ENCODE measurements at regions not wholly inside any gene's neighbourhood (a gene's known extent, or its start where the extent isn't known, plus 50 kb on each side); places are given as distances from the start of the nearest gene placed in this dataset.

- Mint-ChIP-seq H3K4me1 (no peaks in the 10 kb centered on the region), H3K4me3 (no peak overlapping the region), H3K27ac (no peak overlapping the region), H3K27me3 (ENCODE audit: low read depth in 2 of 2) (peaks cover 0 to 8% of the 10 kb centered on the region in 2 donors), H3K9me3 (peaks cover 2% of the 10 kb centered on the region in 2 donors), H3K36me3 (no peaks in the 10 kb centered on the region)
- no peak overlapping the region for H3K4me3 ChIP-seq (ENCODE audit: low read length)
- no peaks in the 10 kb centered on the region for H3K4me1 ChIP-seq (ENCODE audit: control insufficient read depth, insufficient read depth, low read length)
- no peak overlapping the region for H3K27ac ChIP-seq (ENCODE audit: low read length)
- ATAC-seq (no peak), DNase-seq (no peak)
- no peaks in the 10 kb centered on the region for H3K36me3 ChIP-seq (ENCODE audit: control insufficient read depth, insufficient read depth, low read length)
- no peak for TF ChIP-seq CTCF (IDR thresholded peaks at IDR 0.05)
- H3K27me3 ChIP-seq (ENCODE audit: control insufficient read depth, insufficient read depth, low read length) = no peaks in the 10 kb centered on the region
- no peaks in the 10 kb centered on the region for H3K9me3 ChIP-seq (ENCODE audit: control insufficient read depth, insufficient read depth, low read length)
- WGBS (ENCODE audit: insufficient coverage) = 92% methylated on average over 1 of the region's 2 CpGs
- intact Hi-C loops (cut with micrococcal nuclease) = no loop called here
Observed at GRCh38 chr2:13141315-13141714, 424.6 kb downstream of the TRIB2 start.

GRCh38 chr2:13143451-13143850, 426.7 kb downstream of the TRIB2 start:
- TF ChIP-seq CTCF (IDR thresholded peaks at IDR 0.05) = no peak
- no peaks in the 10 kb centered on the region for H3K9me3 ChIP-seq (ENCODE audit: control insufficient read depth, insufficient read depth, low read length)
- H3K9me3 Mint-ChIP-seq = peaks cover 2% of the 10 kb centered on the region in 2 donors
- no peak for ATAC-seq
- H3K27me3 ChIP-seq (ENCODE audit: control insufficient read depth, insufficient read depth, low read length) = no peaks in the 10 kb centered on the region
- intact Hi-C loops (cut with micrococcal nuclease) = no loop called here
- WGBS (ENCODE audit: insufficient coverage) = 55% methylated on average over 1 of the region's 2 CpGs
- no peaks in the 10 kb centered on the region for H3K4me1 Mint-ChIP-seq
- peaks cover 5 to 8% of the 10 kb centered on the region in 2 donors for H3K27me3 Mint-ChIP-seq (ENCODE audit: low read depth in 2 of 2)
- H3K36me3 Mint-ChIP-seq = no peaks in the 10 kb centered on the region
- no peak for DNase-seq
- H3K4me3 Mint-ChIP-seq = no peak overlapping the region
- no peak overlapping the region for H3K27ac Mint-ChIP-seq
- no peak overlapping the region for H3K4me3 ChIP-seq (ENCODE audit: low read length)
- H3K27ac ChIP-seq (ENCODE audit: low read length) = no peak overlapping the region
- no peaks in the 10 kb centered on the region for H3K36me3 ChIP-seq (ENCODE audit: control insufficient read depth, insufficient read depth, low read length)
- H3K4me1 ChIP-seq (ENCODE audit: control insufficient read depth, insufficient read depth, low read length) = no peaks in the 10 kb centered on the region

GRCh38 chr2:13156916-13157315, 440.2 kb downstream of the TRIB2 start:
- H3K9me3 Mint-ChIP-seq = peaks cover 0 to 3% of the 10 kb centered on the region in 2 donors
- TF ChIP-seq CTCF (IDR thresholded peaks at IDR 0.05) = no peak
- intact Hi-C loops (cut with micrococcal nuclease) = no loop called here
- no peaks in the 10 kb centered on the region for H3K36me3 ChIP-seq (ENCODE audit: control insufficient read depth, insufficient read depth, low read length)
- no peaks in the 10 kb centered on the region for H3K4me1 Mint-ChIP-seq
- H3K4me3 ChIP-seq (ENCODE audit: low read length) = no peak overlapping the region
- DNase-seq (no peak), ATAC-seq (no peak)
- no peak overlapping the region for H3K27ac Mint-ChIP-seq
- no peaks in the 10 kb centered on the region for H3K4me1 ChIP-seq (ENCODE audit: control insufficient read depth, insufficient read depth, low read length)
- peaks cover 14 to 16% of the 10 kb centered on the region in 2 donors for H3K27me3 Mint-ChIP-seq (ENCODE audit: low read depth in 2 of 2)
- no peaks in the 10 kb centered on the region for H3K9me3 ChIP-seq (ENCODE audit: control insufficient read depth, insufficient read depth, low read length)
- H3K27ac ChIP-seq (ENCODE audit: low read length) = no peak overlapping the region
- no peak overlapping the region for H3K4me3 Mint-ChIP-seq
- no peaks in the 10 kb centered on the region for H3K36me3 Mint-ChIP-seq
- no CpG with 5 or more reads among the region's 2 CpGs for WGBS (ENCODE audit: insufficient coverage)
- H3K27me3 ChIP-seq (ENCODE audit: control insufficient read depth, insufficient read depth, low read length) = no peaks in the 10 kb centered on the region

- H3K9me3 ChIP-seq (ENCODE audit: control insufficient read depth, insufficient read depth, low read length) = no peaks in the 10 kb centered on the region
- no peak for TF ChIP-seq CTCF (IDR thresholded peaks at IDR 0.05)
- no peaks in the 10 kb centered on the region for H3K36me3 Mint-ChIP-seq
- H3K4me3 Mint-ChIP-seq = no peak overlapping the region
- no peaks in the 10 kb centered on the region for H3K27me3 ChIP-seq (ENCODE audit: control insufficient read depth, insufficient read depth, low read length)
- H3K27ac ChIP-seq (ENCODE audit: low read length) = no peak overlapping the region
- intact Hi-C loops (cut with micrococcal nuclease) = no loop called here
- ATAC-seq = no peak
- no peaks in the 10 kb centered on the region for H3K36me3 ChIP-seq (ENCODE audit: control insufficient read depth, insufficient read depth, low read length)
- 62% methylated on average over 3 of the region's 3 CpGs for WGBS (ENCODE audit: insufficient coverage)
- peaks cover 0 to 4% of the 10 kb centered on the region in 2 donors for H3K9me3 Mint-ChIP-seq
- H3K4me1 Mint-ChIP-seq = no peaks in the 10 kb centered on the region
- peaks cover 16 to 18% of the 10 kb centered on the region in 2 donors for H3K27me3 Mint-ChIP-seq (ENCODE audit: low read depth in 2 of 2)
- no peak for DNase-seq
- H3K4me3 ChIP-seq (ENCODE audit: low read length) = no peak overlapping the region
- H3K4me1 ChIP-seq (ENCODE audit: control insufficient read depth, insufficient read depth, low read length) = no peaks in the 10 kb centered on the region
- no peak overlapping the region for H3K27ac Mint-ChIP-seq
Observed at GRCh38 chr2:13158466-13158865, 441.7 kb downstream of the TRIB2 start.

Data from natural killer cell (primary cell).